Activated T-cell treated with anti-CD3 and anti-CD28 coated beads, Interleukin-2, amount 50 U/mL, for 24 hours (primary cell): ENCODE measurements at regions not wholly inside any gene's neighbourhood (a gene's known extent, or its start where the extent isn't known, plus 50 kb on each side); places are given as distances from the start of the nearest gene placed in this dataset.
A peak's percentile ranks its signal among the peaks of the same experiment; 100 is the strongest.
"Not testable (repeated sequence)": the region's sequence is repeated elsewhere in the genome, so short reads cannot be mapped to it uniquely, and the experiment has no call there.

ENCODE experiments used
- DNase-seq: peaks from one replicate; pipeline ENCODE4 v3.0.0-alpha.2; 2020
- H3K27ac Mint-ChIP-seq: 2 replicates; pipeline ENCODE4 v1.8.0; 2020; ENCODE audit warnings: mild to moderate bottlenecking, mixed read lengths
- H3K27me3 Mint-ChIP-seq: 2 replicates; pipeline ENCODE4 v1.8.0; 2020; ENCODE audit warnings: mixed read lengths
- H3K36me3 Mint-ChIP-seq: 2 replicates; pipeline ENCODE4 v1.8.0; 2020; ENCODE audit warnings: low read depth, mixed read lengths
- H3K4me1 Mint-ChIP-seq: 2 replicates; pipeline ENCODE4 v1.8.0; 2020; ENCODE audit warnings: low read depth, mixed read lengths
- H3K4me3 Mint-ChIP-seq: 2 replicates; pipeline ENCODE4 v1.8.0; 2020; ENCODE audit warnings: mild to moderate bottlenecking, moderate library complexity, mixed read lengths
- H3K9me3 Mint-ChIP-seq: 2 replicates; pipeline ENCODE4 v1.8.0; 2020; ENCODE audit warnings: mixed read lengths

GRCh38 chr12:131192951-131193350, 239.2 kb downstream of the ADGRD1 start:
- H3K27ac Mint-ChIP-seq: no peak overlapping the region
- H3K27me3 Mint-ChIP-seq: peaks cover 17% of the 10 kb centered on the region
- no peak overlapping the region for H3K4me3 Mint-ChIP-seq
- DNase-seq: no peak
- H3K4me1 Mint-ChIP-seq: no peaks in the 10 kb centered on the region
- no peaks in the 10 kb centered on the region for H3K36me3 Mint-ChIP-seq
- peaks cover 3% of the 10 kb centered on the region for H3K9me3 Mint-ChIP-seq

- peak; percentile 17 for DNase-seq
- H3K27me3 Mint-ChIP-seq: peaks cover 17% of the 10 kb centered on the region
- H3K4me1 Mint-ChIP-seq: no peaks in the 10 kb centered on the region
- no peak overlapping the region for H3K4me3 Mint-ChIP-seq
- H3K27ac Mint-ChIP-seq: no peak overlapping the region
- H3K9me3 Mint-ChIP-seq: no peaks in the 10 kb centered on the region
- H3K36me3 Mint-ChIP-seq: no peaks in the 10 kb centered on the region
Measured at GRCh38 chr12:131194166-131194565, 240.5 kb downstream of the ADGRD1 start.

GRCh38 chr12:131195796-131196195, 242.1 kb downstream of the ADGRD1 start:
- Mint-ChIP-seq H3K27ac (no peak overlapping the region), H3K4me1 (no peaks in the 10 kb centered on the region), H3K9me3 (no peaks in the 10 kb centered on the region), H3K27me3 (peaks cover 17% of the 10 kb centered on the region), H3K36me3 (no peaks in the 10 kb centered on the region), H3K4me3 (no peak overlapping the region)
- DNase-seq: no peak

GRCh38 chr12:131196220-131196619, 242.5 kb downstream of the ADGRD1 start:
- Mint-ChIP-seq H3K9me3 (no peaks in the 10 kb centered on the region), H3K4me3 (no peak overlapping the region), H3K27ac (no peak overlapping the region), H3K36me3 (no peaks in the 10 kb centered on the region), H3K4me1 (no peaks in the 10 kb centered on the region), H3K27me3 (peaks cover 17% of the 10 kb centered on the region)
- DNase-seq: no peak

GRCh38 chr12:131197490-131197889, 243.8 kb downstream of the ADGRD1 start:
- Mint-ChIP-seq H3K4me3 (no peak overlapping the region), H3K36me3 (no peaks in the 10 kb centered on the region), H3K9me3 (no peaks in the 10 kb centered on the region), H3K4me1 (no peaks in the 10 kb centered on the region), H3K27me3 (peaks cover 17% of the 10 kb centered on the region), H3K27ac (no peak overlapping the region)
- DNase-seq: no peak

GRCh38 chr12:131199221-131199620, 245.5 kb downstream of the ADGRD1 start:
- Mint-ChIP-seq H3K36me3 (no peaks in the 10 kb centered on the region), H3K4me1 (no peaks in the 10 kb centered on the region), H3K9me3 (no peaks in the 10 kb centered on the region), H3K27ac (no peak overlapping the region), H3K27me3 (peaks cover 5% of the 10 kb centered on the region), H3K4me3 (no peak overlapping the region)
- no peak for DNase-seq

GRCh38 chr12:131201912-131202311, 248.2 kb downstream of the ADGRD1 start:
- H3K27me3 Mint-ChIP-seq, H3K4me3 Mint-ChIP-seq, H3K27ac Mint-ChIP-seq, DNase-seq, H3K4me1 Mint-ChIP-seq, H3K36me3 Mint-ChIP-seq, H3K9me3 Mint-ChIP-seq: not testable (repeated sequence)

- H3K9me3 Mint-ChIP-seq: no peaks in the 10 kb centered on the region
- no peaks in the 10 kb centered on the region for H3K27me3 Mint-ChIP-seq
- H3K27ac Mint-ChIP-seq: no peak overlapping the region
- no peaks in the 10 kb centered on the region for H3K36me3 Mint-ChIP-seq
- H3K4me3 Mint-ChIP-seq: no peak overlapping the region
- DNase-seq: no peak
- H3K4me1 Mint-ChIP-seq: no peaks in the 10 kb centered on the region
Measured at GRCh38 chr12:131202592-131203378, 249.1 kb downstream of the ADGRD1 start.

- Mint-ChIP-seq H3K4me3 (no peak overlapping the region), H3K27me3 (peaks cover 3% of the 10 kb centered on the region), H3K36me3 (no peaks in the 10 kb centered on the region), H3K9me3 (no peaks in the 10 kb centered on the region), H3K27ac (no peak overlapping the region), H3K4me1 (peaks cover 2% of the 10 kb centered on the region)
- no peak for DNase-seq
Measured at GRCh38 chr12:131203666-131204415, 250.1 kb downstream of the ADGRD1 start.

- H3K4me1 Mint-ChIP-seq: peaks cover 10% of the 10 kb centered on the region
- H3K27ac Mint-ChIP-seq: no peak overlapping the region
- H3K27me3 Mint-ChIP-seq: peaks cover 10% of the 10 kb centered on the region
- H3K36me3 Mint-ChIP-seq: no peaks in the 10 kb centered on the region
- no peak overlapping the region for H3K4me3 Mint-ChIP-seq
- DNase-seq: no peak
- H3K9me3 Mint-ChIP-seq: no peaks in the 10 kb centered on the region
Measured at GRCh38 chr12:131204416-131205274, 250.9 kb downstream of the ADGRD1 start.

GRCh38 chr12:131205275-131205933, 251.7 kb downstream of the ADGRD1 start:
- not testable (repeated sequence) for H3K4me3 Mint-ChIP-seq, DNase-seq, H3K9me3 Mint-ChIP-seq, H3K36me3 Mint-ChIP-seq, H3K27ac Mint-ChIP-seq
- Mint-ChIP-seq H3K4me1 (peaks cover 18% of the 10 kb centered on the region), H3K27me3 (peaks cover 13% of the 10 kb centered on the region)

- H3K4me3 Mint-ChIP-seq, H3K9me3 Mint-ChIP-seq, H3K36me3 Mint-ChIP-seq, H3K27ac Mint-ChIP-seq: not testable (repeated sequence)
- peaks cover 28% of the 10 kb centered on the region for H3K4me1 Mint-ChIP-seq
- peaks cover 15% of the 10 kb centered on the region for H3K27me3 Mint-ChIP-seq
- peak; percentile 21 for DNase-seq
Measured at GRCh38 chr12:131206630-131207299, 253.1 kb downstream of the ADGRD1 start.

- H3K36me3 Mint-ChIP-seq, H3K27ac Mint-ChIP-seq, H3K9me3 Mint-ChIP-seq, H3K4me3 Mint-ChIP-seq: not testable (repeated sequence)
- Mint-ChIP-seq H3K4me1 (peaks cover 30% of the 10 kb centered on the region), H3K27me3 (peaks cover 15% of the 10 kb centered on the region)
- DNase-seq: peak; percentile 5
Measured at GRCh38 chr12:131207300-131207660, 253.6 kb downstream of the ADGRD1 start.

- not testable (repeated sequence) for H3K4me3 Mint-ChIP-seq, H3K36me3 Mint-ChIP-seq, H3K9me3 Mint-ChIP-seq, H3K27ac Mint-ChIP-seq
- peak; percentile 20 for DNase-seq
- Mint-ChIP-seq H3K4me1 (peaks cover 30% of the 10 kb centered on the region), H3K27me3 (peaks cover 15% of the 10 kb centered on the region)
Measured at GRCh38 chr12:131207841-131208240, 254.1 kb downstream of the ADGRD1 start.
